ENCODE measurements at regions not wholly inside any gene's neighbourhood (a gene's known extent, or its start where the extent isn't known, plus 50 kb on each side); places are given as distances from the start of the nearest gene placed in this dataset.

GRCh38 chr12:92502417-92503028, 200.3 kb upstream of the PLEKHG7 start:
- H3K27ac ChIP-seq (ENCODE audit: low read depth) = no peak overlapping the region
- peaks cover 10% of the 10 kb centered on the region for H3K9me2 ChIP-seq (ENCODE audit: insufficient read depth)
- Mint-ChIP-seq H3K27me3 (ENCODE audit: insufficient read depth, low read depth, poor library complexity) (peaks cover 2% of the 10 kb centered on the region), H3K9me3 (no peaks in the 10 kb centered on the region; the same call in 2 of the 3 replicates), H3K4me3 (no peak overlapping the region), H3K27ac (no peak overlapping the region), H3K36me3 (ENCODE audit: low read depth) (no peaks in the 10 kb centered on the region), H3K4me1 (peaks cover 29% of the 10 kb centered on the region)
- no peak overlapping the region for H3K4me2 ChIP-seq
- no peaks in the 10 kb centered on the region for H3F3A ChIP-seq (replicated peaks; ENCODE audit: low read depth)
- H3K4me3 ChIP-seq = no peak overlapping the region
- DNase-seq (ENCODE audit: low spot score) = no peak
- 0 out of 2 replicates have a peak overlapping the region, but pooled peaks have one; percentile 78 for H2AFZ ChIP-seq
- no peaks in the 10 kb centered on the region for H4K20me1 ChIP-seq (replicated peaks; ENCODE audit: insufficient read depth)
- peaks cover 14% of the 10 kb centered on the region; the same call in 1 of the 2 replicates for H3K4me1 ChIP-seq (ENCODE audit: insufficient read depth)
- H3K79me2 ChIP-seq (replicated peaks; ENCODE audit: insufficient read depth) = no peaks in the 10 kb centered on the region
- no peaks in the 10 kb centered on the region for H3K36me3 ChIP-seq (ENCODE audit: insufficient read depth)
- TF ChIP-seq, protein P1, sequence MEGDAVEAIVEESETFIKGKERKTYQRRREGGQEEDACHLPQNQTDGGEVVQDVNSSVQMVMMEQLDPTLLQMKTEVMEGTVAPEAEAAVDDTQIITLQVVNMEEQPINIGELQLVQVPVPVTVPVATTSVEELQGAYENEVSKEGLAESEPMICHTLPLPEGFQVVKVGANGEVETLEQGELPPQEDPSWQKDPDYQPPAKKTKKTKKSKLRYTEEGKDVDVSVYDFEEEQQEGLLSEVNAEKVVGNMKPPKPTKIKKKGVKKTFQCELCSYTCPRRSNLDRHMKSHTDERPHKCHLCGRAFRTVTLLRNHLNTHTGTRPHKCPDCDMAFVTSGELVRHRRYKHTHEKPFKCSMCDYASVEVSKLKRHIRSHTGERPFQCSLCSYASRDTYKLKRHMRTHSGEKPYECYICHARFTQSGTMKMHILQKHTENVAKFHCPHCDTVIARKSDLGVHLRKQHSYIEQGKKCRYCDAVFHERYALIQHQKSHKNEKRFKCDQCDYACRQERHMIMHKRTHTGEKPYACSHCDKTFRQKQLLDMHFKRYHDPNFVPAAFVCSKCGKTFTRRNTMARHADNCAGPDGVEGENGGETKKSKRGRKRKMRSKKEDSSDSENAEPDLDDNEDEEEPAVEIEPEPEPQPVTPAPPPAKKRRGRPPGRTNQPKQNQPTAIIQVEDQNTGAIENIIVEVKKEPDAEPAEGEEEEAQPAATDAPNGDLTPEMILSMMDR (conservative IDR thresholded peaks at IDR 0.05; ENCODE audit: low read depth in 2 of 2) = peak; percentile 18 to 27; a peak in 1 of 4 replicates
- TF ChIP-seq ZNF114 (CRISPR knock-in tag; IDR thresholded peaks at IDR 0.05) = no peak
- no peak; the same call in 2 of the 3 replicates for ATAC-seq
- no peaks in the 10 kb centered on the region for H3K27me3 ChIP-seq (ENCODE audit: insufficient read depth)

DNA sequence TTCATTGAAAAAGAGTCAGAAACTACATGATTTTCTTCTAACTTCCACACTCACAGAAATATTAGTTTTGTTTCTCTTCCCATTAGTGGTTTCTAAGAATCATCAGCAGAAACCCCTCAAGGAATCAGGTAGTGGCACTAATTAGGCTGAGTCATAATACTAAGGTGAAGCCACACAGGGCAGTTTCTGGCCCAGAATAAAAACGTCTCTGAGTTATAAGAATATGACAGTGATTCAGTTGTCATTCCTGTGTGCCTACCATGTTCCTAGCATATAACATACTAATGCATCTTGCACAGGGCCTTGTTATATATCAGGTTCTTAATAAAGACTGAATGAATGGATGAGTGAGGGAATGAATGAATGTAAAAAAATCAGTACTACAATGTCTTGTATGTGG, 206.0 kb upstream of the PLEKHG7 start:
- Histone ChIP-seq H4K20me1 (replicated peaks; ENCODE audit: insufficient read depth) (no peaks in the 10 kb centered on the region), H3K4me2 (no peak overlapping the region), H3K27me3 (ENCODE audit: insufficient read depth) (no peaks in the 10 kb centered on the region), H3K79me2 (replicated peaks; ENCODE audit: insufficient read depth) (no peaks in the 10 kb centered on the region), H3F3A (replicated peaks; ENCODE audit: low read depth) (no peaks in the 10 kb centered on the region), H3K4me3 (no peak overlapping the region), H3K4me1 (ENCODE audit: insufficient read depth) (no peaks in the 10 kb centered on the region), H3K9me2 (ENCODE audit: insufficient read depth) (peaks cover 20% of the 10 kb centered on the region), H3K27ac (ENCODE audit: low read depth) (no peak overlapping the region), H3K36me3 (ENCODE audit: insufficient read depth) (no peaks in the 10 kb centered on the region), H2AFZ (peak overlapping the region; percentile 63; the same call in 1 of the 2 replicates)
- Mint-ChIP-seq H3K36me3 (ENCODE audit: low read depth) (no peaks in the 10 kb centered on the region), H3K4me3 (no peak overlapping the region), H3K9me3 (peaks cover 3% of the 10 kb centered on the region; the same call in 1 of the 3 replicates), H3K27me3 (ENCODE audit: insufficient read depth, low read depth, poor library complexity) (no peaks in the 10 kb centered on the region), H3K4me1 (peaks cover 4% of the 10 kb centered on the region; the same call in 1 of the 3 replicates), H3K27ac (no peak overlapping the region)
- no peak for ATAC-seq
- no peak for DNase-seq (ENCODE audit: low spot score)
- TF ChIP-seq ZNF114 (CRISPR knock-in tag; IDR thresholded peaks at IDR 0.05) (no peak), STAT1 (IDR thresholded peaks at IDR 0.05; ENCODE audit: unreplicated experiment) (no peak), ZNF462 (CRISPR knock-in tag; IDR thresholded peaks at IDR 0.05) (no peak), JUNB (IDR thresholded peaks at IDR 0.05; ENCODE audit: unreplicated experiment) (no peak)
- TF ChIP-seq, protein P2, sequence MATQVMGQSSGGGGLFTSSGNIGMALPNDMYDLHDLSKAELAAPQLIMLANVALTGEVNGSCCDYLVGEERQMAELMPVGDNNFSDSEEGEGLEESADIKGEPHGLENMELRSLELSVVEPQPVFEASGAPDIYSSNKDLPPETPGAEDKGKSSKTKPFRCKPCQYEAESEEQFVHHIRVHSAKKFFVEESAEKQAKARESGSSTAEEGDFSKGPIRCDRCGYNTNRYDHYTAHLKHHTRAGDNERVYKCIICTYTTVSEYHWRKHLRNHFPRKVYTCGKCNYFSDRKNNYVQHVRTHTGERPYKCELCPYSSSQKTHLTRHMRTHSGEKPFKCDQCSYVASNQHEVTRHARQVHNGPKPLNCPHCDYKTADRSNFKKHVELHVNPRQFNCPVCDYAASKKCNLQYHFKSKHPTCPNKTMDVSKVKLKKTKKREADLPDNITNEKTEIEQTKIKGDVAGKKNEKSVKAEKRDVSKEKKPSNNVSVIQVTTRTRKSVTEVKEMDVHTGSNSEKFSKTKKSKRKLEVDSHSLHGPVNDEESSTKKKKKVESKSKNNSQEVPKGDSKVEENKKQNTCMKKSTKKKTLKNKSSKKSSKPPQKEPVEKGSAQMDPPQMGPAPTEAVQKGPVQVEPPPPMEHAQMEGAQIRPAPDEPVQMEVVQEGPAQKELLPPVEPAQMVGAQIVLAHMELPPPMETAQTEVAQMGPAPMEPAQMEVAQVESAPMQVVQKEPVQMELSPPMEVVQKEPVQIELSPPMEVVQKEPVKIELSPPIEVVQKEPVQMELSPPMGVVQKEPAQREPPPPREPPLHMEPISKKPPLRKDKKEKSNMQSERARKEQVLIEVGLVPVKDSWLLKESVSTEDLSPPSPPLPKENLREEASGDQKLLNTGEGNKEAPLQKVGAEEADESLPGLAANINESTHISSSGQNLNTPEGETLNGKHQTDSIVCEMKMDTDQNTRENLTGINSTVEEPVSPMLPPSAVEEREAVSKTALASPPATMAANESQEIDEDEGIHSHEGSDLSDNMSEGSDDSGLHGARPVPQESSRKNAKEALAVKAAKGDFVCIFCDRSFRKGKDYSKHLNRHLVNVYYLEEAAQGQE (IDR thresholded peaks at IDR 0.05; ENCODE audit: unreplicated experiment) = no peak
- TF ChIP-seq, protein P1 (conservative IDR thresholded peaks at IDR 0.05; ENCODE audit: low read depth in 2 of 2) = no peak

Measured in GM23338 (cell line).